Adrenal gland (tissue), 5 donors: ENCODE measurements at regions not wholly inside any gene's neighbourhood (a gene's known extent, or its start where the extent isn't known, plus 50 kb on each side); places are given as distances from the start of the nearest gene placed in this dataset.

Source experiments
- POLR2A ChIP-seq, 2 donors: fragments of 450-650 bp; IDR thresholded peaks; one replicate each; pipeline ENCODE4 v1.6.1; 2017; ENCODE audit warnings: antibody characterized with exemption in 2 of 2, mild to moderate bottlenecking in 2 of 2, moderate library complexity in 1 of 2
- TF ChIP-seq, protein P1 (sequence below), 6 experiments: fragments of 450-650 bp in 4 of 6; fragments of 200-600 bp in 2 of 6; sonication (generic) in 1 of 6; IDR thresholded peaks; 1 replicate in 5 of 6; 2 replicates in 1 of 6; pipeline versions ENCODE4 v1.5.1 to v1.8.0; 2016 to 2021; ENCODE audit warnings: antibody characterized with exemption in 6 of 6, mild to moderate bottlenecking in 2 of 6, moderate library complexity in 1 of 6
- donor health status: DM: no; HTN: no; CAD: no.

DNA sequence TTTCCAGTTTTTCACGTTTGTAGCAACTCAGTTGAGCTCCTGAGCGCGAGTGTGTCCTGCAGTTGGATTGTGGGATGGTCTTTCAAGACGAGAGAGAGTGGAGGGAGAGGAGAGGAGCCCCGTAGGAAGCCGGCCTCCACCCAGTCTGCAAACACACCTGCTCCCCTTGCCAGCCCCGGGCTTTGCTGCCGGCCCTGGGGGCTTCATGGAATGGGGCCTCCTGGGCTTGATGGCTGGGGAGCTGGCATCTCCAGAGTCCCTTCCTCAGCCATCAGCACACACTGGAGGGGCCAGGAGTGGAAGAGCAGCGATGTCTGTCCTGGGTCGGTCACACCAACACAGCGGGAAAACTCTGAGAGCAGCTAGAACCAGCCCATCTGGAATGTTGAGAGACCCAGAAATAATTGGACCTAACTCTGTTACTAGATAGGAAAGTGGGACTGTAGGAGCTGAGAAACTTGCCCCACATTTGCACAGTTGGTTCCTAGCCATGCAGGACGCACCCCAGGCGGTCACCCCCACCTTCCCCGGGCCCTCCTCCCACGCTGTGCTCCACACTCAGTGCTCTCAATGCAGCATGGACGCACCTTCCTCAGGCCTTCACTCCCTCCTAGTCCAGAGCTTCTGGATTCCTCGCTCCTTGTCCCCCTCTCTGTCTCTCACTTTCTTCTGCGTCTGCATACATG lies 69.6 kb downstream of the PTGR3 start:
- TF ChIP-seq, protein P1, sequence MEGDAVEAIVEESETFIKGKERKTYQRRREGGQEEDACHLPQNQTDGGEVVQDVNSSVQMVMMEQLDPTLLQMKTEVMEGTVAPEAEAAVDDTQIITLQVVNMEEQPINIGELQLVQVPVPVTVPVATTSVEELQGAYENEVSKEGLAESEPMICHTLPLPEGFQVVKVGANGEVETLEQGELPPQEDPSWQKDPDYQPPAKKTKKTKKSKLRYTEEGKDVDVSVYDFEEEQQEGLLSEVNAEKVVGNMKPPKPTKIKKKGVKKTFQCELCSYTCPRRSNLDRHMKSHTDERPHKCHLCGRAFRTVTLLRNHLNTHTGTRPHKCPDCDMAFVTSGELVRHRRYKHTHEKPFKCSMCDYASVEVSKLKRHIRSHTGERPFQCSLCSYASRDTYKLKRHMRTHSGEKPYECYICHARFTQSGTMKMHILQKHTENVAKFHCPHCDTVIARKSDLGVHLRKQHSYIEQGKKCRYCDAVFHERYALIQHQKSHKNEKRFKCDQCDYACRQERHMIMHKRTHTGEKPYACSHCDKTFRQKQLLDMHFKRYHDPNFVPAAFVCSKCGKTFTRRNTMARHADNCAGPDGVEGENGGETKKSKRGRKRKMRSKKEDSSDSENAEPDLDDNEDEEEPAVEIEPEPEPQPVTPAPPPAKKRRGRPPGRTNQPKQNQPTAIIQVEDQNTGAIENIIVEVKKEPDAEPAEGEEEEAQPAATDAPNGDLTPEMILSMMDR (IDR thresholded peaks at IDR 0.05) = no peak
- no peak for TF ChIP-seq POLR2A (IDR thresholded peaks at IDR 0.05)
